ENCODE measurements at regions not wholly inside any gene's neighbourhood (a gene's known extent, or its start where the extent isn't known, plus 50 kb on each side); places are given as distances from the start of the nearest gene placed in this dataset.
"Not testable (repeated sequence)": the region's sequence is repeated elsewhere in the genome, so short reads cannot be mapped to it uniquely, and the experiment has no call there.

DNA sequence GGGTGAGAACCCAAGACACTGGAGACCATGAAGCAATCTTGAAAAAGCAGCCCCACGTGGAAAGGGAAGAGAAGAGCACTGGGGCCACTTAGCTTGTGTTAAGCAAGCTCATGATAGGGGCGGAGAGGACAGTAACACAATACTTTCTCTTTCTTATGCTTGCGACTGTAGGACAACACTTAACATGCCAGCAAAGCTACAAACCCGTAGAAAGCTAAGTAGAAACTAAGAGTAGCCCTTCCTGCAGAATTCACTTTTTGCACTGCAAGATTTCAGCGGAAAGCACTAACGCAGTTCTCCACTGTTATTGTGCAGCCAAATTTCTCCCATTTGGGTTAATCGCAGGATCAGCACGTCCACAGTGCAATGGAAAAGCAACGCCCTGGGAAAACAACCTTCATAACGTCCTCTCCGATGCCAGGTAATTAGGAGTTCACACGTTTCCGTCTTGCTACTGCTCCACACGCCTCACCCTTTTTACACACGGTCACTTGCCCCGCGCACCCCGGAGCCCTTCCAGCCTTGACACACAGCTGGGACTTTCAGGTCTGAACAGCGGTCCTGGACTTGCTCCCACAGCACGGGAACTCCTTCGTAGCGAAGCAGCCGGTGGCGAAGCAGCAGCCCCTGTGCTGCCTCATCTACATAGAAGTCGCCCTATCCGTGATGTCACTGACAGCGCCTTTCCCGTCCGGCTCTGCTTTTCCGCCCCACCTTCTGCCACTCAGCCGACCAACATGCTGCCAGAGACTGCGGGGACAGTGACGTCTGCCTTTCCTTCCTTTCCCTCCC lies 148.6 kb downstream of the PPIAL4G start:
- peak overlapping the region; percentile 64 to 75 (median 68) for H3K4me3 ChIP-seq (replicated peaks in 1 of 4; ENCODE audit: control extremely low read depth in 1 of 4, insufficient read depth in 1 of 4, low read depth in 3 of 4, low read length in 4 of 4)
- peak overlapping the region; percentile 82 for H3K27ac ChIP-seq (ENCODE audit: insufficient read depth, low read length)
- H4K20me1 ChIP-seq (ENCODE audit: control insufficient read depth, extremely low read depth, insufficient read depth, low read length), result no peaks in the 10 kb centered on the region
- TF ChIP-seq, protein P1, sequence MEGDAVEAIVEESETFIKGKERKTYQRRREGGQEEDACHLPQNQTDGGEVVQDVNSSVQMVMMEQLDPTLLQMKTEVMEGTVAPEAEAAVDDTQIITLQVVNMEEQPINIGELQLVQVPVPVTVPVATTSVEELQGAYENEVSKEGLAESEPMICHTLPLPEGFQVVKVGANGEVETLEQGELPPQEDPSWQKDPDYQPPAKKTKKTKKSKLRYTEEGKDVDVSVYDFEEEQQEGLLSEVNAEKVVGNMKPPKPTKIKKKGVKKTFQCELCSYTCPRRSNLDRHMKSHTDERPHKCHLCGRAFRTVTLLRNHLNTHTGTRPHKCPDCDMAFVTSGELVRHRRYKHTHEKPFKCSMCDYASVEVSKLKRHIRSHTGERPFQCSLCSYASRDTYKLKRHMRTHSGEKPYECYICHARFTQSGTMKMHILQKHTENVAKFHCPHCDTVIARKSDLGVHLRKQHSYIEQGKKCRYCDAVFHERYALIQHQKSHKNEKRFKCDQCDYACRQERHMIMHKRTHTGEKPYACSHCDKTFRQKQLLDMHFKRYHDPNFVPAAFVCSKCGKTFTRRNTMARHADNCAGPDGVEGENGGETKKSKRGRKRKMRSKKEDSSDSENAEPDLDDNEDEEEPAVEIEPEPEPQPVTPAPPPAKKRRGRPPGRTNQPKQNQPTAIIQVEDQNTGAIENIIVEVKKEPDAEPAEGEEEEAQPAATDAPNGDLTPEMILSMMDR (conservative IDR thresholded peaks at IDR 0.05 in 1 of 2, IDR thresholded peaks at IDR 0.05 in 1 of 2; ENCODE audit: low read depth in 1 of 2, low read length in 2 of 2), result no peak
- no peak for TF ChIP-seq EZH2 (IDR thresholded peaks at IDR 0.05; ENCODE audit: low read length, missing control alignments)
- peaks cover 7% of the 10 kb centered on the region for H3K4me1 ChIP-seq (ENCODE audit: control insufficient read depth, extremely low read depth, insufficient read depth, low read length)
- H3K4me2 ChIP-seq (ENCODE audit: extremely low read depth, insufficient read depth, low read length), result peak overlapping the region; percentile 96
- peaks cover 4% of the 10 kb centered on the region for H3K27me3 ChIP-seq (ENCODE audit: control insufficient read depth, insufficient read depth, low read length)
- no peaks in the 10 kb centered on the region for H3K79me2 ChIP-seq (ENCODE audit: control insufficient read depth, insufficient read depth, low read length)
- H3K36me3 ChIP-seq (ENCODE audit: control insufficient read depth, insufficient read depth, low read length), result no peaks in the 10 kb centered on the region
- no peaks in the 10 kb centered on the region for H3K9me3 ChIP-seq (ENCODE audit: control insufficient read depth, insufficient read depth, low read depth, low read length)
- H3K9ac ChIP-seq (ENCODE audit: insufficient read depth, low read length), result peak overlapping the region; percentile 86
- H2AFZ ChIP-seq (ENCODE audit: low read length), result peak overlapping the region; percentile 93
- peak; percentile 92 to 93 for DNase-seq (ENCODE audit: low read depth in 2 of 2)

DNA sequence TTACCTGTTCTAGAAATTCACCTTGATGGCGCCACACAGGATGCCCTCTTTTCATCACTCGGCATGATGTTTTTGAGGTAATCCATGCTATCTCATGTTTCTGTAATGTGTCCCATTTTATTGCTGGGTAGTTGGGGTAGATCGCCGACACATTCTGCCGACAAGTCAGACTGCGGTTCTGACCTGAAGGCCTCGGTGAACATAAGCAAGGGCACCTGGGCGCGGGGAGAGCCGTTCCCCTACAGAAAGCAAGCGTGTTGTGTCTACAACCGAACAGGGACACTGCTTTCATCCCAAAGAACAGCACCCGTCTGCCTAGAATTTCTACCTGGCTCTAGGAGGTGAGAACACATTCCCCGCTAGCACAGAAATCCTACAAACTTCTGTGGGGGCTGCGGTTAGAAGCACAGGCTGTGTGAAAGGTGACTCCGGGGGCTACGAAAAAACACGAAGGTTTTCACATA lies 149.2 kb downstream of the PPIAL4G start:
- no peak overlapping the region for H3K27ac ChIP-seq (ENCODE audit: insufficient read depth, low read length)
- no peaks in the 10 kb centered on the region for H3K79me2 ChIP-seq (ENCODE audit: control insufficient read depth, insufficient read depth, low read length)
- H3K4me2 ChIP-seq (ENCODE audit: extremely low read depth, insufficient read depth, low read length), result peak overlapping the region; percentile 96
- DNase-seq (ENCODE audit: low read depth in 2 of 2), result no peak
- peaks cover 4% of the 10 kb centered on the region for H3K27me3 ChIP-seq (ENCODE audit: control insufficient read depth, insufficient read depth, low read length)
- peaks cover 7% of the 10 kb centered on the region for H3K4me1 ChIP-seq (ENCODE audit: control insufficient read depth, extremely low read depth, insufficient read depth, low read length)
- peak overlapping the region; percentile 93 for H2AFZ ChIP-seq (ENCODE audit: low read length)
- H3K36me3 ChIP-seq (ENCODE audit: control insufficient read depth, insufficient read depth, low read length), result no peaks in the 10 kb centered on the region
- no peaks in the 10 kb centered on the region for H4K20me1 ChIP-seq (ENCODE audit: control insufficient read depth, extremely low read depth, insufficient read depth, low read length)
- no peak overlapping the region for H3K9ac ChIP-seq (ENCODE audit: insufficient read depth, low read length)
- TF ChIP-seq EZH2 (IDR thresholded peaks at IDR 0.05; ENCODE audit: low read length, missing control alignments), result no peak
- TF ChIP-seq, protein P1 (conservative IDR thresholded peaks at IDR 0.05 in 1 of 2, IDR thresholded peaks at IDR 0.05 in 1 of 2; ENCODE audit: low read depth in 1 of 2, low read length in 2 of 2), result no peak
- H3K4me3 ChIP-seq (replicated peaks in 1 of 4; ENCODE audit: control extremely low read depth in 1 of 4, insufficient read depth in 1 of 4, low read depth in 3 of 4, low read length in 4 of 4), result peak overlapping the region; percentile 64 to 75 (median 68)
- no peaks in the 10 kb centered on the region for H3K9me3 ChIP-seq (ENCODE audit: control insufficient read depth, insufficient read depth, low read depth, low read length)

DNA sequence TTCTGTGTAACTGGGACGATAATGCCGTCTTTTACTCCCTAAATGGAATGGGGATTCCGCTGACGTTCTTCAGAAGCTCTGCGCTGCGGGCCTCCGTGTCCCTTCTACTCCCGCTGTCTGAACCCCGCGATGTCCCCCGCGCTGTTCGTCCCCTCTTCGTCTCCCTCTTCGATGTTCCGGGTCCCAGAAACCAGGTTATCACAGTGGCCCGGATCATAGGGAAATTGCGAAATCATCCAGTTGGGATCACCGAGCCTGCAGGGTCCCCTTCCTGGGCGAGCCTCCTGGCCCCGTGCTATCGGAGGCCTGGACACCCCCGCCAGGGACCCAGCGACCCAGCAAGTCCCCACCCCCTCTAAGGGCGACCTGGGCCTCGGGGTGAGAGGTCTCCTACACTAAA lies 154.2 kb downstream of the PPIAL4G start:
- Histone ChIP-seq H3K79me2 (ENCODE audit: control insufficient read depth, insufficient read depth, low read length) (no peaks in the 10 kb centered on the region), H2AFZ (ENCODE audit: low read length) (no peak overlapping the region), H3K27me3 (ENCODE audit: control insufficient read depth, insufficient read depth, low read length) (peaks cover 9% of the 10 kb centered on the region), H3K9ac (ENCODE audit: insufficient read depth, low read length) (no peak overlapping the region), H4K20me1 (ENCODE audit: control insufficient read depth, extremely low read depth, insufficient read depth, low read length) (no peaks in the 10 kb centered on the region), H3K4me3 (replicated peaks in 1 of 4; ENCODE audit: control extremely low read depth in 1 of 4, insufficient read depth in 1 of 4, low read depth in 3 of 4, low read length in 4 of 4) (no peak overlapping the region), H3K9me3 (ENCODE audit: control insufficient read depth, insufficient read depth, low read depth, low read length) (no peaks in the 10 kb centered on the region), H3K4me2 (ENCODE audit: extremely low read depth, insufficient read depth, low read length) (no peak overlapping the region), H3K4me1 (ENCODE audit: control insufficient read depth, extremely low read depth, insufficient read depth, low read length) (peaks cover 3% of the 10 kb centered on the region), H3K36me3 (ENCODE audit: control insufficient read depth, insufficient read depth, low read length) (no peaks in the 10 kb centered on the region), H3K27ac (ENCODE audit: insufficient read depth, low read length) (no peak overlapping the region)
- no peak for DNase-seq (ENCODE audit: low read depth in 2 of 2)
- TF ChIP-seq EZH2 (IDR thresholded peaks at IDR 0.05; ENCODE audit: low read length, missing control alignments), result no peak
- TF ChIP-seq, protein P1 (conservative IDR thresholded peaks at IDR 0.05 in 1 of 2, IDR thresholded peaks at IDR 0.05 in 1 of 2; ENCODE audit: low read depth in 1 of 2, low read length in 2 of 2), result no peak

DNA sequence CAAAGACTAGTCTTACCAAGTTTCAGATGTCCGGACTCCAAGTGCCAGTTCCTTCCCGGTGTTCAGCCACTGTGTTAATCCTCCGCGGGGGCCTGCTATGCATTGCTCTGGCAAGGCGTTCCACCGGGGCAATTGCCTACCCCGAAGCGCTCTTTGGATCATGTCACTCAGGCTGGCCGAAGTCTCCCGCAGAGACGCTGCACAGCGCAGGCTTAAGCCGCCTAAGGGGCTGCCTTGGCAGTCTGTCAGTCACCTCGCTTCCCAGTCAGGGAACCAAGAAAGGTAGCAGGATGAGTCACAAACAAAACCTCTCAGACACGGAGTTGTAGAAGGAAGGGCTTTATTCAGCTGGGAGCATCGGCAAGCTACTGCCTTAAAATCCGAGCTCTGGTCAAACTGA lies 158.1 kb downstream of the PPIAL4G start:
- H3K9ac ChIP-seq (ENCODE audit: insufficient read depth, low read length); DNase-seq (ENCODE audit: low read depth in 2 of 2); H3K79me2 ChIP-seq (ENCODE audit: control insufficient read depth, insufficient read depth, low read length); H3K4me1 ChIP-seq (ENCODE audit: control insufficient read depth, extremely low read depth, insufficient read depth, low read length); H3K4me3 ChIP-seq (replicated peaks in 1 of 4; ENCODE audit: control extremely low read depth in 1 of 4, insufficient read depth in 1 of 4, low read depth in 3 of 4, low read length in 4 of 4); H2AFZ ChIP-seq (ENCODE audit: low read length); H3K36me3 ChIP-seq (ENCODE audit: control insufficient read depth, insufficient read depth, low read length); H3K27ac ChIP-seq (ENCODE audit: insufficient read depth, low read length); H3K9me3 ChIP-seq (ENCODE audit: control insufficient read depth, insufficient read depth, low read depth, low read length); H3K27me3 ChIP-seq (ENCODE audit: control insufficient read depth, insufficient read depth, low read length); H3K4me2 ChIP-seq (ENCODE audit: extremely low read depth, insufficient read depth, low read length); H4K20me1 ChIP-seq (ENCODE audit: control insufficient read depth, extremely low read depth, insufficient read depth, low read length): not testable (repeated sequence)
